ENCODE measurements at regions not wholly inside any gene's neighbourhood (a gene's known extent, or its start where the extent isn't known, plus 50 kb on each side); places are given as distances from the start of the nearest gene placed in this dataset.

DNA sequence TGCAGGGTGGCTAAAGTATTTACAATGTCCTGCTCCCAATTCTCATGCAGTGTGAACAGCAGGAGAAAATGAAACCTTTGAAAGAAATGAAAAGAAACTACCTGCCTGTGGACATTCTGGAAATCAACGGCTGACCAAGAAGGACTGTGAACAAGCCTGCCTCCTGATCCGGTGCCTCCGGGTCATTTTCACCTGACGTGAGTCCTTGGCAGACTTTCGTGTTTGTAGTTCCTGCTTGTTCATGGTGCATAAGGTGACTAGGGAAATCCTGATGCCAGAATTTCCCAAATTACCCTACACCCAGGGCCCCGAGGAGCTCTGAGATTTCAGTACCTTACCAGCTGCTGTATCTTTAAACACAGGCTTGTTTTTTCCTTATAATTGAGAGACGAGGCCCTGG lies 317.5 kb downstream of the TLE1 start:
- H3K27ac ChIP-seq: no peak overlapping the region
- no peaks in the 10 kb centered on the region for H3K4me1 ChIP-seq
- ATAC-seq (no peak), FAIRE-seq (no peak), DNase-seq (no peak)
- H3K4me3 ChIP-seq: no peak overlapping the region
- WGBS, 2 donors: 56 to 58% methylated on average over 7 of the region's 7 CpGs
- H3K9me3 ChIP-seq: no peaks in the 10 kb centered on the region
- no peaks in the 10 kb centered on the region for H3K36me3 ChIP-seq
- intact Hi-C loops (cut with DNase I): no loop called here
- no peaks in the 10 kb centered on the region for H3K27me3 ChIP-seq
- TF ChIP-seq, protein P1, sequence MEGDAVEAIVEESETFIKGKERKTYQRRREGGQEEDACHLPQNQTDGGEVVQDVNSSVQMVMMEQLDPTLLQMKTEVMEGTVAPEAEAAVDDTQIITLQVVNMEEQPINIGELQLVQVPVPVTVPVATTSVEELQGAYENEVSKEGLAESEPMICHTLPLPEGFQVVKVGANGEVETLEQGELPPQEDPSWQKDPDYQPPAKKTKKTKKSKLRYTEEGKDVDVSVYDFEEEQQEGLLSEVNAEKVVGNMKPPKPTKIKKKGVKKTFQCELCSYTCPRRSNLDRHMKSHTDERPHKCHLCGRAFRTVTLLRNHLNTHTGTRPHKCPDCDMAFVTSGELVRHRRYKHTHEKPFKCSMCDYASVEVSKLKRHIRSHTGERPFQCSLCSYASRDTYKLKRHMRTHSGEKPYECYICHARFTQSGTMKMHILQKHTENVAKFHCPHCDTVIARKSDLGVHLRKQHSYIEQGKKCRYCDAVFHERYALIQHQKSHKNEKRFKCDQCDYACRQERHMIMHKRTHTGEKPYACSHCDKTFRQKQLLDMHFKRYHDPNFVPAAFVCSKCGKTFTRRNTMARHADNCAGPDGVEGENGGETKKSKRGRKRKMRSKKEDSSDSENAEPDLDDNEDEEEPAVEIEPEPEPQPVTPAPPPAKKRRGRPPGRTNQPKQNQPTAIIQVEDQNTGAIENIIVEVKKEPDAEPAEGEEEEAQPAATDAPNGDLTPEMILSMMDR (IDR thresholded peaks at IDR 0.05): no peak

DNA sequence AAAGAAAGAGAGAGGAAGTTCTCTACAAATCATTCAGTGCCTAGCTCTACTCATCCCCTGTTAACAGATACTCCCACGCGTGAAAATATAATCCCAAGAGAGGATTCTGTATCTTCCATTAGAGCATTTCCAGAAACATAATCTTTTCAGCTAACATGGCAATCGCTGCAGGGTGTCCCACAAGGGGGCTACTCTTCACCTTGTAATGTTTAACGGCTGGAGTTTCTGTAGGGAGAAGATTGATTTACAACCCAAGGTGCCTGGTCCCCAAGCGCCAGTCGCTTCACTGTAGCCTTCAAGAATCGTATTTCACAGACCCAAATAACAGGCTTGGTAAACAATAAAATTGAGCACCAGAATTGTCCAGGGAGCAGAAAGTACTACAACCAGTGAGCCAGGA lies 318.7 kb downstream of the TLE1 start:
- Histone ChIP-seq H3K4me1 (no peaks in the 10 kb centered on the region), H3K27ac (no peak overlapping the region), H3K27me3 (no peaks in the 10 kb centered on the region), H3K36me3 (no peaks in the 10 kb centered on the region), H3K4me3 (no peak overlapping the region), H3K9me3 (no peaks in the 10 kb centered on the region)
- no peak for FAIRE-seq
- WGBS, 2 donors: 57 to 65% methylated on average over 7 of the region's 7 CpGs
- intact Hi-C loops (cut with DNase I): no loop called here
- no peak for DNase-seq
- ATAC-seq: no peak
- TF ChIP-seq, protein P1 (IDR thresholded peaks at IDR 0.05): no peak

DNA sequence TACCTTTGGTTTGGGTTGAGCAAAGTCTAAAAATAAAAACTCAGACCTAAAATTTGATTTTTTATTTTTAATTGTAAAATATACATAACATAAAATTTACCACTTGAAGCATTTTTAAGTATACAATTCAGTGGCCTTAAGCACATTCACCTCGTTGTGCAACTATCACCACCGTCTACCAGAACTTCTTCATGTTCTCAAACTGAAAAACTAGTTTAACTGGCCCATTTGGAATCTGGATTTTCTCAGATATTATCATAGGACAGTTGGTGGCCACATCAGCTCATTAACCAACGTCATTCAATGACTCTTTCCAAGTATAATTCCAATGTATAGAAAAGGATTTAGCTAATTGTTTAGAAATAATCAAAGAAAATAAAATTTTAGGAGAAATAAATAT lies 319.3 kb downstream of the TLE1 start:
- DNase-seq (no peak), ATAC-seq (no peak), FAIRE-seq (no peak)
- no peak overlapping the region for H3K27ac ChIP-seq
- TF ChIP-seq, protein P1 (IDR thresholded peaks at IDR 0.05): no peak
- no peaks in the 10 kb centered on the region for H3K9me3 ChIP-seq
- no peaks in the 10 kb centered on the region for H3K4me1 ChIP-seq
- no peaks in the 10 kb centered on the region for H3K36me3 ChIP-seq
- H3K4me3 ChIP-seq: no peak overlapping the region
- H3K27me3 ChIP-seq: no peaks in the 10 kb centered on the region
- intact Hi-C loops (cut with DNase I): no loop called here
- WGBS, 2 donors: 50 to 67% methylated on average over 3 of the region's 3 CpGs

DNA sequence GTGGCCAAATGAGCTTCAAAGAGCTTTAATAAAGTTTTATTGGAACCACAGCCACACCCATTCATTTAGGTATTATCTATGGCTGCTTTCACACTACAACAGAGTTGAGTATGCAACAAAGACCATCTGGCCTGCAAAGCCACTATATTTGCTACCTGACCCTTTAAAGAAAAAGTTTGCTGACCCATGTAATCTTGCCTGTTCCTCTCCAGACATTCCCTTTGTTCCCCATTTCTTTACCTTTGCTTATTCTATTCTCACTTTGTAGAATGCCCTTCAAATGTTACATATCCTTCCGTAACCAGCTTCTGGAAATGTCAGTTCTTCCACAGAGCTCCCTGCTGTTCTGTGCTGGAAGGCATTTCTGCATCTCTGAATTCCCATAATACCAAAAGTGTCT lies 320.2 kb downstream of the TLE1 start:
- TF ChIP-seq, protein P1 (IDR thresholded peaks at IDR 0.05): no peak
- no peaks in the 10 kb centered on the region for H3K27me3 ChIP-seq
- H3K36me3 ChIP-seq: no peaks in the 10 kb centered on the region
- no peak for FAIRE-seq
- DNase-seq: no peak
- intact Hi-C loops (cut with DNase I): no loop called here
- WGBS, 2 donors: 85 to 94% methylated on average over 1 of the region's 1 CpG
- no peak for ATAC-seq
- no peaks in the 10 kb centered on the region for H3K9me3 ChIP-seq
- H3K27ac ChIP-seq: no peak overlapping the region
- no peaks in the 10 kb centered on the region for H3K4me1 ChIP-seq
- H3K4me3 ChIP-seq: no peak overlapping the region

DNA sequence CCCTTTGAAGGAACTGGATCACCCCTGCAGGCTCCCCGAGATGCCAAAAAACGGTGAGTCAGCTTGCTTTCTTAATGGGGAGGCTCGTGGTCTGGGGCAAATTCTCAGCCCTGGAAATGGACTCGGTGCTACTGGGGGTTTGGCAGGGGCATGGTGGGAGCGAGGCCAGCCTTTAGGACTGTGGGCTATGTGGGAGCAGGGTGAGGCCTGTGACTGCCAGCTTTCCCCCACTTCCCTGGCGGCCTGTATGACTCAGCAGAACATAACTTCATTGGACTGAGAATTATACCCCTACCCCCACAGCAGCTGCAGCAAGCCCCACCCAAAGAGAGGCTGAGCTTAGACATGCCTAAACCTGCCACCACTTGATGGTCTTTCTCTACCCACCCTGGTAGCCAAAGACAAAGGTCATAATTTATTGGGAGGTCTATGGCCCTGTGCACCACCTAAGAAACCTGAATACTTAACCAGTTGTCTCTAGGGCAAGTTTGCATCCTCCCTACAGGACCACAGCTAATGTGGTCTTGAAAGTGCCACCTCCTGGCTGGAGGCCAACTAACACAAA lies 325.3 kb downstream of the TLE1 start:
- TF ChIP-seq, protein P1 (IDR thresholded peaks at IDR 0.05): no peak
- no peaks in the 10 kb centered on the region for H3K27me3 ChIP-seq
- no peaks in the 10 kb centered on the region for H3K36me3 ChIP-seq
- no peak overlapping the region for H3K27ac ChIP-seq
- ATAC-seq (no peak), FAIRE-seq (no peak), DNase-seq (no peak)
- intact Hi-C loops (cut with DNase I): no loop called here
- no peaks in the 10 kb centered on the region for H3K4me1 ChIP-seq
- H3K4me3 ChIP-seq: no peak overlapping the region
- WGBS, 2 donors: 76 to 89% methylated on average over 6 of the region's 6 CpGs
- no peaks in the 10 kb centered on the region for H3K9me3 ChIP-seq

Data from pancreas (tissue), 10 donors.